ENCODE measurements at regions not wholly inside any gene's neighbourhood (a gene's known extent, or its start where the extent isn't known, plus 50 kb on each side); places are given as distances from the start of the nearest gene placed in this dataset.

DNA sequence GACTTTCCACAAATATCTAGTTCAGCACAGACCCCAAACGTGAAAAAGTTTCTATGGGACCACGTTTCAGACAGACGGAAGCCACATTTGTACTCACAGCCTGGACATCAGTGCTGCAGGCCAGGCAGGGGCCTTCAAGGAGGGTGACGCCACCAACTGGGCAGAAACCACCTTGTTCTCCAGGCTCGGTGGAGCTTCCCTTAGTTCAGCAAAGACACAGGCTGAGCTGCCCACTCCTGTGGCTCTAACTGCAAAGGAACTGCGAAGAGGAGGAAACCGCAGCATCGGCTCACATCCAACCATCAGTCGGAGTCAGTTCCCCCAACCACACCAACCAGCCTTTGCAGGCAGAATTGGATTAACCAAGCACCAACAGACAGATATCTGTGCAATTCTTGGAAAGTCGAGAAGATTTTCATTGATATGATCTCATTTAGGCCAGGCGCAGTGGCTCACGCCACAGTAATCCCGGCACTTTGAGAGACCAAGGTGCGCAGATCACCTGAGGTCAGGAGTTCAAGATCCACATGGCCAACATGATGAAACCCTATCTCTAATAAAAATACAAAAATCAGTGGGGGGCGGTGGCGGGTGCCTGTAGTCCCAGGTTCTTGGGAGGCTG is 73.3 kb upstream of the CNEP1R1 start:
- Histone ChIP-seq H3K9me2 (ENCODE audit: insufficient read depth) (no peaks in the 10 kb centered on the region), H3K79me2 (ENCODE audit: insufficient read depth, low read length) (no peaks in the 10 kb centered on the region), H3K36me3 (ENCODE audit: control insufficient read depth in 1 of 2, insufficient read depth in 2 of 2, low read length in 2 of 2) (no peaks in the 10 kb centered on the region), H4K20me1 (ENCODE audit: insufficient read depth) (no peaks in the 10 kb centered on the region), H3K4me3 (replicated peaks in 1 of 2; ENCODE audit: low read depth in 1 of 2, low read length in 2 of 2) (no peak overlapping the region), H3K9ac (ENCODE audit: low read length) (no peak overlapping the region), H3K27ac (ENCODE audit: low read depth, low read length) (no peak overlapping the region), H3K27me3 (ENCODE audit: insufficient read depth, low read length) (no peaks in the 10 kb centered on the region), H2AFZ (ENCODE audit: low read depth, low read length, poor library complexity, severe bottlenecking) (no peak overlapping the region), H3K9me3 (ENCODE audit: control insufficient read depth in 1 of 2, insufficient read depth in 1 of 2, low read depth in 1 of 2, low read length in 2 of 2) (no peaks in the 10 kb centered on the region), H3K4me2 (ENCODE audit: low read length) (no peak overlapping the region), H3K4me1 (ENCODE audit: control insufficient read depth in 1 of 2, insufficient read depth in 2 of 2, low read length in 2 of 2) (peaks cover 5 to 7% of the 10 kb centered on the region in 2 experiments; a peak in 3 of 4 replicates)
- ChIA-PET CTCF (no interaction called here), POLR2A (no interaction called here), RAD21 (ENCODE audit: low non-redundant PET in 1 of 2, low total read pairs in 2 of 2, uncharacterized antibody in 2 of 2, unreplicated experiment in 2 of 2) (no interaction called here)
- intact Hi-C loops (cut with micrococcal nuclease): no loop called here
- no TSS peak for BruUV-seq (replicated peaks)
- TF ChIP-seq RAD21 (IDR thresholded peaks at IDR 0.05; ENCODE audit: low read depth) (no peak), SIN3A (IDR thresholded peaks at IDR 0.05; ENCODE audit: low read depth) (no peak), SRF (IDR thresholded peaks at IDR 0.05; ENCODE audit: low read depth) (no peak), CBX3 (IDR thresholded peaks at IDR 0.05; ENCODE audit: low read depth) (no peak), ZNF274 (IDR thresholded peaks at IDR 0.05; ENCODE audit: low read depth, low read length) (no peak), EZH2phosphoT487 (IDR thresholded peaks at IDR 0.05; ENCODE audit: borderline replicate concordance) (no peak), TCF7L2 (IDR thresholded peaks at IDR 0.05; ENCODE audit: borderline replicate concordance, extremely low read depth, insufficient read depth, insufficient read length) (no peak), ELF1 (IDR thresholded peaks at IDR 0.05; ENCODE audit: borderline replicate concordance, low read depth) (no peak), EZH2 (IDR thresholded peaks at IDR 0.05) (no peak)
- TF ChIP-seq, protein P1, sequence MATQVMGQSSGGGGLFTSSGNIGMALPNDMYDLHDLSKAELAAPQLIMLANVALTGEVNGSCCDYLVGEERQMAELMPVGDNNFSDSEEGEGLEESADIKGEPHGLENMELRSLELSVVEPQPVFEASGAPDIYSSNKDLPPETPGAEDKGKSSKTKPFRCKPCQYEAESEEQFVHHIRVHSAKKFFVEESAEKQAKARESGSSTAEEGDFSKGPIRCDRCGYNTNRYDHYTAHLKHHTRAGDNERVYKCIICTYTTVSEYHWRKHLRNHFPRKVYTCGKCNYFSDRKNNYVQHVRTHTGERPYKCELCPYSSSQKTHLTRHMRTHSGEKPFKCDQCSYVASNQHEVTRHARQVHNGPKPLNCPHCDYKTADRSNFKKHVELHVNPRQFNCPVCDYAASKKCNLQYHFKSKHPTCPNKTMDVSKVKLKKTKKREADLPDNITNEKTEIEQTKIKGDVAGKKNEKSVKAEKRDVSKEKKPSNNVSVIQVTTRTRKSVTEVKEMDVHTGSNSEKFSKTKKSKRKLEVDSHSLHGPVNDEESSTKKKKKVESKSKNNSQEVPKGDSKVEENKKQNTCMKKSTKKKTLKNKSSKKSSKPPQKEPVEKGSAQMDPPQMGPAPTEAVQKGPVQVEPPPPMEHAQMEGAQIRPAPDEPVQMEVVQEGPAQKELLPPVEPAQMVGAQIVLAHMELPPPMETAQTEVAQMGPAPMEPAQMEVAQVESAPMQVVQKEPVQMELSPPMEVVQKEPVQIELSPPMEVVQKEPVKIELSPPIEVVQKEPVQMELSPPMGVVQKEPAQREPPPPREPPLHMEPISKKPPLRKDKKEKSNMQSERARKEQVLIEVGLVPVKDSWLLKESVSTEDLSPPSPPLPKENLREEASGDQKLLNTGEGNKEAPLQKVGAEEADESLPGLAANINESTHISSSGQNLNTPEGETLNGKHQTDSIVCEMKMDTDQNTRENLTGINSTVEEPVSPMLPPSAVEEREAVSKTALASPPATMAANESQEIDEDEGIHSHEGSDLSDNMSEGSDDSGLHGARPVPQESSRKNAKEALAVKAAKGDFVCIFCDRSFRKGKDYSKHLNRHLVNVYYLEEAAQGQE (IDR thresholded peaks at IDR 0.05; ENCODE audit: low read depth): no peak
- TF ChIP-seq, protein P2, sequence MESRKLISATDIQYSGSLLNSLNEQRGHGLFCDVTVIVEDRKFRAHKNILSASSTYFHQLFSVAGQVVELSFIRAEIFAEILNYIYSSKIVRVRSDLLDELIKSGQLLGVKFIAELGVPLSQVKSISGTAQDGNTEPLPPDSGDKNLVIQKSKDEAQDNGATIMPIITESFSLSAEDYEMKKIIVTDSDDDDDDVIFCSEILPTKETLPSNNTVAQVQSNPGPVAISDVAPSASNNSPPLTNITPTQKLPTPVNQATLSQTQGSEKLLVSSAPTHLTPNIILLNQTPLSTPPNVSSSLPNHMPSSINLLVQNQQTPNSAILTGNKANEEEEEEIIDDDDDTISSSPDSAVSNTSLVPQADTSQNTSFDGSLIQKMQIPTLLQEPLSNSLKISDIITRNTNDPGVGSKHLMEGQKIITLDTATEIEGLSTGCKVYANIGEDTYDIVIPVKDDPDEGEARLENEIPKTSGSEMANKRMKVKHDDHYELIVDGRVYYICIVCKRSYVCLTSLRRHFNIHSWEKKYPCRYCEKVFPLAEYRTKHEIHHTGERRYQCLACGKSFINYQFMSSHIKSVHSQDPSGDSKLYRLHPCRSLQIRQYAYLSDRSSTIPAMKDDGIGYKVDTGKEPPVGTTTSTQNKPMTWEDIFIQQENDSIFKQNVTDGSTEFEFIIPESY (IDR thresholded peaks at IDR 0.05; ENCODE audit: extremely low read depth, insufficient replicate concordance, low read length): no peak
- TF ChIP-seq, protein P3, sequence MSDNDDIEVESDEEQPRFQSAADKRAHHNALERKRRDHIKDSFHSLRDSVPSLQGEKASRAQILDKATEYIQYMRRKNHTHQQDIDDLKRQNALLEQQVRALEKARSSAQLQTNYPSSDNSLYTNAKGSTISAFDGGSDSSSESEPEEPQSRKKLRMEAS (IDR thresholded peaks at IDR 0.05): no peak
- DNase-seq (ENCODE audit: low read depth, low spot score): no peak
- no peak for ATAC-seq

Data from HCT116 (cell line).